Colon (tissue), 2 donors: ENCODE measurements at regions not wholly inside any gene's neighbourhood (a gene's known extent, or its start where the extent isn't known, plus 50 kb on each side); places are given as distances from the start of the nearest gene placed in this dataset.
"Not testable (repeated sequence)": the region's sequence is repeated elsewhere in the genome, so short reads cannot be mapped to it uniquely, and the experiment has no call there.

ENCODE experiments used
- FAIRE-seq: peaks from 2 replicates; lab custom pipeline; 2012; peaks lifted over from hg19 to GRCh38; lab: Jason Lieb, UNC
- donor health status: control.
- donor health status: control.

DNA sequence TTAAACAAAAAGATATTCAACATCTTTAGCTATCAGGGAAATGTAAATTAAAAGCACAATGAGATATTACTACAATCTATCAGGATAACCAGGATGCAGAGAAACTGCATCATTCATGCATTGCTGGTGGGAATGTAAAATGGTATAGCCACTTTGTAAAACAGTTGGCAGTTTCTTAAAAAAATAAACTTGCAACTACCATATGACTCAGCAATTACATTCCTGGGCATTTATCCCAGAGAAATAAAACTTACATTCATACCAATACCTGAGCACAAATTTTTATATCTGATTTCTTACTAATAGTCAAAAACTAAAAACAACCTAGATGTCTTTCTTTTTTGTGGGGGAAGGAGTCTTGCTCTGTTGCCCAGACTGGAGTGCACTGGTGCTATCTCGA is 190.3 kb upstream of the TAB2 start:
- no peak for FAIRE-seq

DNA sequence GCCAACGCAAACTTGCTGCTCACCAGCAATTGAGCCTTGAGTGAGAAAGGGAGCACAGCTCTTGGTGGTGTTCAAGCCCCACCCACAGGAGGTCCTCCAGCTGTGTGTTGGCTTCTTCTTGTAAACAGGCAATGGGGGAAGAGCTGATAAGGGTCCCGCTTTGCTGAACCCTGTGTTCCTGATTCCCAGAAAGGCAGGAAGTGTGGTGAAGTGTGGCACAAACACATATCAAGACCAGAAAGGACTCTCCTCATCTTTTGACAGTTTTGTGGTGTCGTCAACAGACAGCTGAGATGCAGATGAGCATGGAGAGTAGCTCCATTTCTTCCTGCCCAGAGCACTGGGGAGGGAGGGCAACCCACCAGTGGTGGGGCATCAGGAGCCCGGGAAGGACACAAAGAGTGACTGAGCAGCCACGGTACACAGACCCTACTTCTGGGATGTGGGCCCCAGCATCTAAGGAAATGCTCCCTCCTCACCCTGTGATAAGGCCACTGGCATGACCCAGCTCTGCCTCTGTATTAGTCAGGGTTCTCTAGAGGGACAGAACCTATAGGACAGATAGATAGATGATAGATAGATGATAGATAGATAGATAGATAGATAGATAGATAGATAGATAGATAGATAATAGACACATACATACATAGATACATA is 188.9 kb upstream of the TAB2 start:
- FAIRE-seq = no peak

DNA sequence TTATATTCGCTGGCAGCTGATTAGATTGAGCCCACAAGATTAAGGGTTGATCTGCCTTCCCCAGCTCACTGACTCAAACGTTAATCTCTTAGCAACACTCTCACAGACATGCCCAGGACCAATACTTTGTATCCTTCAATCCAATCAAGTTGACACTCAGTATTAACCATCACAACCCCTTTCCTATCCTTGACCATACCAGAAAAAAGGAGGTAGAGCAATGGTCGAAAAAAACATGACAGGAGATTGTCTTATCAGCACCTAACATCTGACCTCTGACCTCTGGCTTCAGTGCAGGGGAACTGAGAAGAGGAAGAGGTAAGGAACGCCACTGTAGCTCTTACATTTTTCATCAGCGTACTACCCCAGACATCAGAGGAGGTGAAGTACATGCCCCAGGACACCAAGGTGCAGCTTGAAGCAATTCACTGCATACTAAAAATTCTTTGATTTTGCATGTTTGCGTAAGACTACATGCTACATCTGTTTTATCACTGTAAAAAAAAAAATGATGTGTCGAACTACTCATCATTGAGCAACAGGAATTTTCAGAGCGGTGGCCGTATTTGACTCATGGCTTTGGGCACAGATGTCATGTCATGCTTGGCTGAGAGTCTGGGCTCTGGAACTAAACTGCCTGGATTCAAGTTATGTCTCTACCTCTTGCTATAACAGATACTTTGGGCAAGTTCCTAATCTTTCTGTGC is 188.0 kb upstream of the TAB2 start:
- no peak for FAIRE-seq

DNA sequence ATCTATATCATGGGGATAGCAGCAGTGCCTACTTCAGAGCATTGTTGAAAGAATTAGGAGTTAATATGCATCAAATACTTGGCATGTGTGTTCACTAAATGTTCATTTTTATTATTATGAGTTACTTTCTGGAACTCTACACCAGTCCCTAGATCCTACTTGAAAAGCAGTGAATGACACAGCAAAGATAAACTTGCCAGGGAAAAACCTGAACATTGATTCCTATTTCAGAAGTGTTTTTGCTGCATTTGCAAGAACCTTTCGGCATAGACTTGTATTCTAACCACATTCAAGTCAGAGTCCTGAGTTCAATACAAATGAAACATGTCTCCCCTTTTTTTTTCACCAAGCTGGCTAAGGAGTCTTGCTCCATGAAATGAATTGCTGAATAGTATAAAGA is 187.4 kb upstream of the TAB2 start:
- no peak for FAIRE-seq

DNA sequence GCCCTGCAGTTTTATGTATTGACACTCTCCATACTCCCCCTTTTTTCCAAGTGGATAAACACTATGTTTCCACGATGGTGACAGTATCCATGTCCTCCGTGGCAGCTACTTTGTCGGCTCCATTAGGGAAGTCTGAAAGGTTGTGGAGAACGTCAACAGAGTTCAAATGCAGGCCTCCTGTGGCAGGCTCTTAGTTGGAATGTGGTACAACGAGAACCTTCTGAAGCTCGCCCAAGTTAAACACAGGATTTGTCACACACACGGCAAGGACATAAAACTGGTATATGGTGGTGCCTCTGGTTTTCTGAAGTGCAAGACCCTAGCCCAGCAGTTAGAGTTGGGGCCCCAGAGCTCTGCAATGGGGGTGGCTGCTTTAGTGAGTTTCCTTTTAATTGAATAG is 187.0 kb upstream of the TAB2 start:
- no peak for FAIRE-seq

DNA sequence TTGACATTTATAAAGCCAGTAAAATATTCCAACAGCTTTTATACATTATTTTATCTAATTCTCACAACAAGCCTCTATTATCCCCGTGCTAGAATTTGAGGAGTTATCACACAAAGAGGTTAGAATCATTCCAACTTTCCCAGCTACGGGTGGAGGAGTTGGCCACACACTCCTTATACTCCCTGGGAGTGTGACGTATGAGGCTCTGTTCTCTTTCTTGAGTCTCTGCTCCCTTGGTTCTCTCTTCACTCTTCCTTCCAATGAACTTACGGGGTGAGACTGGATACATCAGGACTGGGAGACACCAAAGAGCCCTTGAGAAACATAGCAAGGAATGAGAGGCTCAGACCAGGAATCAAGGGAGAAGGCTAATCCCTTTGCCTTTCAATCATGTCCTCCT is 185.6 kb upstream of the TAB2 start:
- FAIRE-seq = no peak

DNA sequence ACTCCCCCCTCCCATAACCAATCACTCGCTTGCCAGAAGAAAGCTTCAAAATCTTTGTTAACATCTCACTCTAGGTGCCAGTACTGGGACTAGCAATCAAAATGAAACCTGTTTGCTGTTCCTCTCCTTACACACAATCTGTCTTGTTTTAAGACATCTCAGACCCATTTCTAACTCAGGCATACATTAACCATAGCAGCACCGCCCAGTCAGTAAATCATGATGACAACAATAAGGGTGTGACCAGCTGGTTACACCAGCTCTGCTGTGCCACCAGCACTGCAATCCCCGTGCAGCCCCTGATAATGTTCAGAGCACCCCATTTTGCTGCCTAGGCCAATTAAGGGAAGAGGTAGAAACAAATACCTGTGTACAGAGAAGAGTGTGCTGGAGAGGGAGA is 185.2 kb upstream of the TAB2 start:
- no peak for FAIRE-seq

DNA sequence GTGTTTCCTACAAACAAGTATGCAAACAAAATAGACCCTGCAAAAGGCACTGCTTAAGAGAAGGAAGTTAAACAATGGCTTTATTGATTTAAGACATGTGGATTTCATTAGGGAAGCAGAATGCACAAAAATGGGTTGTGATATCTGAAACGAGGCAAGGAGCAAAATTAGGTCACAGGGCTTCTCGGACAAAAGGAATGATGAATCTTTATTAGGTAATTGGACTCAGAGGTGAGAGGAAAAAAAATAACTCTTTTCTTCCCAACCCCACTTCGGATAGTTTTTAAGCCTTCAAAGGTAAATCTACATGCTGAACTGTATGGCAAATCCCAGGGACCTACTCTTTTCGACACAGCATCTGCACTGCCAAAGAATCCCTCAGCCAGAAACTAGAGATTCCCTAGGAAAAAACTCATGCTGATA is 183.0 kb upstream of the TAB2 start:
- FAIRE-seq = no peak

DNA sequence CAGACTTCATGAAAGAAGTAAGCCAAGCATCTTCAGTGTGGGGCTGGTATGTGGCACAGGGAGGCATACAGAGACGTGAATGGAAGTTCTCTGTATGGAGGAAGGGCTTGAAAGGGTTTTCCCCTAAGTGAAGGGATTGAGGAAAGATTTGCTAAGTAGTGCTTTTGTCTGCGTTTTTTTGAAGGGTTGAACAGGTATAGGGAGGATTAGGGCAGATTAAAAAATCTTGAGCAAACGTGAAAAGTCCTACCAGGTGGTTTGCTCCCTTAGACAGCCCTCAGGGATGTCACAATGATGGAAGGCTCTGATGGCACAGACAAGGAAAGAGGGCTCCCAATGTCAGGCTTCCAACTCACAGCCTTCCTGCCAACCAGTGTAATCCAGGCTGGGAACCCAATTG is 181.7 kb upstream of the TAB2 start:
- FAIRE-seq = no peak

DNA sequence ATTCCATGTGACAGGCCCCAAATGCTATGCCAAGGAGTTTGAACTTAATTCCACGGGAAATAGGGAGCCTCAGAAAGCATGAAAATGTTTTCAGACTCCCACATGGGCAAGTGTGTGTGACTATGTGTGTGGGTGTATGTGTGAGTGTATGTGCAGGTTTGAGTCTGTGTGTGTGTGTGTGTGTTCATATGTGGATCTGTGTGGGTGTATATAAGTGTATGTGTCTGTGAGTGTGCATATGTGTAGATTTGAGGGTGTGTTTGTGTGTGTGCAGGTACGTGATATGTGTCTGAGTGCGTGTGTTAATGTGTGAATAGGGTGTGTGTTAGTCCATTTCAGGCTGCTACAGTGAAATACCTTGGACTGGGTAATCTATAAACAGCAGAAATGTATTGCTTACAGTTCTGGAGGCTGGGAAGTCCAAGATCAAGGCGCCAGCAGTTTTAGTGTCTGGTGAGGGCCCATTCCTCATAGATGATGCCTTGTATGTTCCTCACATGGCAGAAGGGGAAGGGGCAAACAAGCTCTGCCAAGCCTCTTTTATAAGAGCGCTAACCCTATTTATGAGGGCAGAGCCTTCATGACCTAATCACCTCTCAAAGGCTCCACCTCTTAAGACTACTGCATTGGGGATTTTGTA is 181.1 kb upstream of the TAB2 start:
- FAIRE-seq = no peak

DNA sequence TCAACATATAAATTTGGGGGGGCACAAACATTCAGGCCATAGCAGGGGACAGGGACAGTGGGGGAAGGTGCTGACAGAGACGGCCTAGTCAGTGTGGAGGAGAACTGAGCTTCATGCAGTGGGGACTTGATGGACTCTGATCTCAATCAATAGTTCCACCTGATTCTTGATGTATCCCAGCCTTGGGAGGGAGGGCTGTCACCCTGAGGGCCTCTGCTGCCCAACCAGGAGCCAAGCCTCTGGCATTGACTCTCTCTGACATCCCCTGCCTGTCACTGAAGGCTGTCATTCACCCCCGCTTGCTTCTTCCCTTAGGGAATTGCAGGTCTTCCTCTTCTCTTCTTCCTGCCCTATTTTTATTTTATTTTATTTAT is 180.6 kb upstream of the TAB2 start:
- FAIRE-seq = no peak

DNA sequence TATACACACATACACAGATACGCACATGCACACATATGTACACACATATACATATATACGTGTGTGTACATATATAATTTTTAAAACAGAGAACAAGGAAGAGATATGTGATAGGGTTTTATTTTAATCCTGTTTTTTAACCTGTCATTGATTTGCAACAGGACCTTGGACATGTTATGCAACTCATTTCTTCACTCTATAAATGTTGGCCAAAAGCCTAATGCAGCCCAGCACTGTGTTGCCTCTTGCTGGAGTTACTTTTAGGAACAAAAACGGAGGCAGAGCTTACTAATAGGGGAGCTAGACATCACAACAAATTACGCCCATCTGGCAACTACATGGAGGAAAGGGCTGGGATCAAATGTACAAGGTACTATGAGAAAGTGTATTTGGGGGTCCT is 179.9 kb upstream of the TAB2 start:
- FAIRE-seq = no peak

DNA sequence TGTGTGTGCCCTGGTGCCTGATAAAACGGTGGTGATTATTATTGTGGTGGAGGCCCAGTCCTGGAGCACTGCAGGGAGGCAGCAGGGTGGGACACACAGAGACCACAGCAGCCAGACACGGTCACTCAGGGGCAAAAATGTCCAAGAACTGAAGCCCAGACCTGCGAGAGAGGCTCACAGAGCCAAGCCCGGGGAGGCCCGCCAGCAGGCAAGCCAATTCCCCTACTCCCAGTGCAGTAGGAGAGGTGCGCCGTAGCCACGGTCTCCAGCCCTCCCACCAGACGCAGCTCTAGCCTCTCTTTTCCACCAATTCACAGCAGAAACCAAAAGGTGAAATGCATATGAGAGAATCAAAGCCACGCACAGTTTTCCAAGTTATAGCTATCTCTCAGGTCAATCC is 179.4 kb upstream of the TAB2 start:
- FAIRE-seq = no peak

DNA sequence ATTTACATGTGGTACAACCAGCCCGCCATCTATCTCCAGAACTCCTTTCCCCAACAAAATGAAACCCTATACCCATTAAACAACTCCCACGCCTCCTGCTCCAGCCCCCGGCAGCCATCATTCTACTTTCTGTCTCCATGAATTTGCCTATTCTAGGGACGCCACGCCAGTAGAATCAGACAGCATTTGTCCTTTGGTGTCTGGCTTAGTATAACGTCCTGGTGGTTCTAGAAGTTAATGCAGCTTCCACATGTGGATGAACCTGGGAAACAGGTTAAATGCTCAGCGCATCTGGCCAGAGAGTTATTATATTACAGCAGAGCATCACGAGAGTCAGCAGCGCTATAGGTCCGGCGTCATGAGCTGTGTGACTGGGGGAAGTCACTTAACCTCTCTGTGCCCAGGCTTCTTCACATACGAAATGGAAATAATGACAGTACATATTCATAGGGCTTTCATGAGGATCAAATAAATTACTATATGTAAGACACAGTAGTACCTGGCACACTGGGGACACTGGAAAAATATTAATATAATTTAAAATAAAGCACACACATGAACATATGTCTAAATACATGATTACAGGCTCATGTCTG is 178.7 kb upstream of the TAB2 start:
- FAIRE-seq = no peak

DNA sequence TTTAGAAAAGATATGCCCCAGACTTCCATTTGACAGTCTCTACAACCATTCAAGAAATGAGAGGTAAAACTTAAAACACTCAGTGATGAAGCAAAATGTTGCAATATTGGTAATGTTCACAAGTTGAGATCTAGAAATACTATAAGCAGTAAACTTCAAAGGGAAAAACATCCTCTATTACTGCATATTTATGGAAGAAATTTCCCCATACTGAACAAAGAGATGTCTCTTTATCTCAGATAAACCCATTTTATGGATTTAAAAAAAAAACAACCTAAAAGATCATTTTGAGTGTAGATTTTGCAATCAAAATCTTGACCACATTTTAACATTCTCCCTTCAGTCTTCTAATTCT is 177.8 kb upstream of the TAB2 start:
- FAIRE-seq = no peak

DNA sequence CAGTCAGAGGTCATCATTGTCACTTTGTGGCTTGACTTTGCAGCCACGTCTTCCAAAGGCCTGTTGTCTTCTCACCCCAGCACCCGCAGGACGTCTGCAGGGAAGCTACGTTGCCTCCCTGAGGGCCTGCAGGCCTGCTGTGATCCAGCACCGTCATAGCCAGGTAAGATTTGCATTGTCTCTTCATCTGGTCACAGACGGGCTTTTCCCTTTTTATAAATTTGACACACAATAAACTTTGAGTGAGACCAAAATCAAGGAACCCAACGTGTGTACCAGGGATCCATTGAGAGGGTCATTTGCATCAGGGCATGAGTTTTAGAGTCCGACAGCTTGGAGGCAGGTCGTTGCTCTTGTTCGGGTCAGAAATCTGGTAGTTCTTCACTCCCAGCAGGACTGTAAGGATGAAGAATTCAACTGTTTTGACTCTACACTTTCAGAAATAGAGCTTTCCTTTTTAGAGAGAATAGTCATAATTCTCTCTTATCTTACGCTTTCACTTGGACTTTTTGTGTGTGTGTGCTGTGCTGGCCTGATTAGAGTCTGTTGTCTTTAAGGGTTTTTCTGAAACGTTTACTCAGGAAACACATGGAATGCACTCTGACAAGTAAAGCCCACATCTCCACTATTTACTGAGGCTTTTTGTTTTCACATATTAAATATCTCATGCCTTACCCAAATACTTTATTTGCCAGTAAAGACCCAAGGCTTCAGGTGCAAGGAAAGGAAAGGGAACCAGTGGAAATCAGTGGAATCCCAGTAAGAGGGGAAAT is 177.2 kb upstream of the TAB2 start:
- FAIRE-seq = no peak

DNA sequence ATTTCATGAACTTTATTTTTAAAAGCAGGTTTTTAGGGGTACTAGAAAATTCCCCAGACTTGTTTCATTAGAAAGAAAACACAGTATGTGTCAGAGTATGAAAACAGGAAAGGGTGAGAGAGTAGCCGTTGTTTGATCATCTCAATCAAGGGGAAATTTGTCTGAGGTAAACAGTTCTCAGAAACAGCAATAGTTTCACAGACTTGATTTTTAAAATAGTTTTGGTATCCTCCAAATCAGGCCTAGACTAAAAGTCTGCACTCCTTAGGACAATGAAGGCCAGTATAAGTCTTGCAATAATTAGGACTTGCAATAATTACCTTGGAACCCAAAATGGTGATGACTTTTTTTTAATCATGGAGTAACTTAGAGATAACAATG is 176.6 kb upstream of the TAB2 start:
- no peak for FAIRE-seq

DNA sequence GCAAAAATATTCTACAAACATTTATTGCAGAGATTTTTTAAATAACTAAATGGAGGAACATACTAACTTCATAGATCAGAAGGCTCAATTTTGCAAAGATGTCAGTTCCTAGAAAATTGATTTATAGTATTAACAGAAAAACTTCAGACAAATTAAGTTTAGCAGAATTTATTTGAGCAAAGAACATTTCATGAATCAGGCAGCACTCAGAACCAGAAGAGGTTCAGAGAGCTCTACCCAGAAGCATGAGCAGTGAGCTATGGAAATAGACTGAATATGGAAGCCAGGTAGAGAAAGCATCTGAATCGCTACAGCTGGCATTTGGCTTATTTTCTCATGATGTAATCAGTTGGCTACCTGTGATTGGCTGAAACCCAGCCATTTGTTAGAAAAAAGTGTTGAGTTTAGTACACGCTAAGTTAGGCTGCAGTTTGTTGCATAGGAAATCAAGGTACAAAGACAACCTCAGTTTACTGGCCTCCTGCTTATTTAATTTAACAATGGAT is 174.5 kb upstream of the TAB2 start:
- no peak for FAIRE-seq

DNA sequence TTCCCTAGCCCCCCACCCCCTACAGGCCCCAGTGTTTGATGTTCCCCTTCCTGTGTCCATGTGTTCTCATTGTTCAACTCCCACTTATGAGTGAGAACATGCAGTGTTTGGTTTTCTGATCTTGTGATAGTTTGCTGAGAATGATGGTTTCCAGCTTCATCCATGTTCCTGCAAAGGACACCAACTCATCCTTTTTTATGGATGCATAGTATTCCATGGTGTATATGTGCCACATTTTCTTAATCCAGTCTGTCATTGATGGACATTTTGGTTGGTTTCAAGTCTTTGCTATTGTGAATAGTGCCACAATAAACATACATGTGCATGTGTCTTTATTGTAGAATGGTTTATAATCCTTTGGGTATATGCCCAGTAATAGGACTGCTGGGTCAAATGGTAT is 171.7 kb upstream of the TAB2 start:
- not testable (repeated sequence) for FAIRE-seq

DNA sequence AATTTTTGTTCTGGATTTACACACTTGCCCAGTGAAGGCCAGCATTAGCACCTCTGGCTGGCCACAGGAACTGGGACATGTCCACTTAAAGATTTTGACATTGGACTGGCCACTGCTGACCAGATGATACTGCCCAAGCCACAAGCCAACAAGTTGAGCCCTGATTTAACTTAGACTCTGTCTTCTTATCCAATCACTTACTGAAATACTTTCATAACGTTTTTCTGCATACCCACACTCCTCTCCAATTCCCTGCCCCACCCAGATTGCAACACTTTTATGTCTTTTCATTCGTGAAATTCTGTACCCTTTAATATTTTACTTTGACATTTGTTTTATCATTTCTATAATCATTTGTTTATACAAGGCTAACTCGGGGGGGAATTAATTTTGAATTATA is 170.3 kb upstream of the TAB2 start:
- no peak for FAIRE-seq

DNA sequence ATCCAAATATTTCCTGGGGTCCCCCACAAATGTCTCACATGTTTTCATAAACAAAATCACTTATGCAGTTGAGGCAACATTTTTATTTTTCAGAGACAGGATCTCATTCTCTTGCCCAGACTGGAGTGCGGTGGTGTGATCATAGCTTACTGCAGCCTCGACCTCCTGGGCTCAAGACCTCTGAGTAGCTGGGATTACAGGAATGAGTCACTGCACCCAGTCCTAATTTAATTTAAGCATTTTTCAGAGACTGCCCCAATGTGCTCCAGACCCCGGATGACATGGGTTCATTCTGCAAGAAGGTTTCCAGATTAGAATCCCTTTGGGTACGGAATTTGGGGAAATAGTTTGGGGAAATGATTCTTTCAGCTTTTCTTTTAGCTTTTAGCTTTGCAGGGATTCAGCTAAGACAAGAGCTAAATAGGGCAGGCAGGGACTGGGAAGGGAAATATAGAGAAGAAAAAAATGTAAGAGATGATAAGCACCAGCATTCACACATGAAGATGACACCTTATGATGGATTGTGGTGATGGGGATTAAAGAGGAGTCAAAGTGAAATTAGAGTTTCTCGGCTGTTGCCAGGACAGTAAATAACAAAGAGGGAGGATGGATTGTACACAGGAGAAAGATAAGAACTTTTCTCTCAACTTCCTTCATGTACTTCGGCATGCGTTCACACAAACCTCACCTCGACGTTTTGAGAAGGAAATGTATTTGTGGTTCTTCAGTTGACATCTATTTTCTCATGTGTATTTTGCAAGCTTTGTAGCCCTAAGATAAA is 169.4 kb upstream of the TAB2 start:
- FAIRE-seq = no peak

DNA sequence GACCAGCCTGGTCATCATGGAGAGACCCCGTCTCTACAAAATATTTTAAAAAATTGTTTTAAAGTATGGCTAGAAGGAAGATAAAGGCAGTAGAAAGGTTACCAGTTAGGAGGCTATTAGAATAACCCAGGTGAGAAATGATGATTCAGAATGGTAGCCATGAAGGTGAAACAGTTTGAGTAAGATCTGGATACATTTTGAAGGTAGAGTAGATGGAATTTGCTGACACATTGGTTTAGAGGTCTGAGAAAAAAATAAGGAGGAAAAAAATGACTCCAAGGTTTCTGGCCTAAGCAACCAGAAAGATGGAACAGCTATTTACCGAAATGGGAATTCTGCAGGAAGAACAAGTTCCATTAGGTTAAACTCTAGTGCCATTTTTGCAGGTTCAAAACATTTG is 167.9 kb upstream of the TAB2 start:
- no peak for FAIRE-seq
